Bronchial epithelial cell (primary cell): ENCODE measurements at regions not wholly inside any gene's neighbourhood (a gene's known extent, or its start where the extent isn't known, plus 50 kb on each side); places are given as distances from the start of the nearest gene placed in this dataset.
A peak's percentile ranks its signal among the peaks of the same experiment; 100 is the strongest.
"Not testable (repeated sequence)": the region's sequence is repeated elsewhere in the genome, so short reads cannot be mapped to it uniquely, and the experiment has no call there.

Experiments used
- DNase-seq: peaks from one replicate; pipeline ENCODE4 v3.0.0-alpha.2; 2010; ENCODE audit warnings: low read depth
- FAIRE-seq: peaks from 2 replicates; lab custom pipeline; 2011; peaks lifted over from hg19 to GRCh38; lab: Jason Lieb, UNC
- H3K27me3 ChIP-seq: 2 replicates; pipeline ENCODE4 v1.5.1; 2011; ENCODE audit warnings: low read length; ENCODE audit not compliant: control insufficient read depth, insufficient read depth
- H3K36me3 ChIP-seq: 2 replicates; pipeline ENCODE4 v1.5.1; 2011; ENCODE audit warnings: low read length; ENCODE audit not compliant: control insufficient read depth, insufficient read depth
- H3K4me3 ChIP-seq: 2 replicates; pipeline ENCODE4 v1.5.1; 2011; ENCODE audit warnings: mild to moderate bottlenecking, low read depth, low read length, control low read depth
- CTCF ChIP-seq: IDR thresholded peaks from 2 replicates; pipeline ENCODE4 v1.5.1; 2011; ENCODE audit warnings: mild to moderate bottlenecking, moderate library complexity, low read length, control low read depth, inconsistent platforms; ENCODE audit not compliant: insufficient read depth, severe bottlenecking

GRCh38 chr5:82984786-82985735 is 92.1 kb downstream of the TMEM167A start:
- FAIRE-seq (no peak), DNase-seq (peak; percentile 21)
- TF ChIP-seq CTCF = no peak
- Histone ChIP-seq H3K4me3 (no peak overlapping the region), H3K27me3 (no peaks in the 10 kb centered on the region), H3K36me3 (no peaks in the 10 kb centered on the region)

DNA sequence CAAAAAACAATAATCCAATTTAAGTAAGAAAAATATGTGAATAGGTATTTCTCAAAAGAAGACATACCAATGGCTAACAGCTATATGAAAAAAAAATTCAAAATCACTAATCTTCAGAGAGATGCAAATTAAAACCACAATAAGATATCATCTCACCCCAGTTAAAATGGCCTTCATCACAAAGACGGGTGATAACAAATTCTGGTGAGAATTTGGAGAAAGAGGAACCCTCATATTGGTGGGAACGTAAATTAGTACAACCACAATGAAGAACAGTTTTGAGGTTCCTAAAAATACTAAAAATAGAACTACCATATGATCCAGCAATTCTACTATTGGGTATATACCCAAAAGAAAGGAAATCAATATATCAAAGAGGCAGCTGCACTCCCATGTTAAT is 94.3 kb downstream of the TMEM167A start:
- H3K36me3 ChIP-seq = no peaks in the 10 kb centered on the region
- FAIRE-seq (no peak), DNase-seq (no peak)
- no peak overlapping the region for H3K4me3 ChIP-seq
- no peak for TF ChIP-seq CTCF
- no peaks in the 10 kb centered on the region for H3K27me3 ChIP-seq

DNA sequence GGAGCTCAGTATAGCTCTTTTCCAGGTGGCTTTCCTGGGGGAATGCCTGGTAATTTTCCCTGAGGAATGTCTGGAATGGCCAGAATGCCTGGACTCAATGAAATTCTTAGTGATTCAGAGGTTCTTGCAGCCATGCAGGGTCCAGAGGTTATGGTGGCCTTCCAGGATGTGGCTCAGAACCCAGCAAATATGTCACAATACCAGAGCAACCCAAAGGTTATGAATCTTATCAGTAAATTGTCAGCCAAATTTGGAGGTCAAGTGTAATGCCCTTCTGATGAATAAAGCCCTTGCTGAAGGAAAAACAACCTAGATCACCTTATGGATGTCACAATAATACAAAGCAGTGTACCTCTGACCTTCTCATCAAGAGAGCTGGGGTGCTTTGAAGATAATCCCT is 100.3 kb downstream of the TMEM167A start:
- H3K27me3 ChIP-seq, FAIRE-seq, H3K36me3 ChIP-seq, H3K4me3 ChIP-seq, DNase-seq: not testable (repeated sequence)

DNA sequence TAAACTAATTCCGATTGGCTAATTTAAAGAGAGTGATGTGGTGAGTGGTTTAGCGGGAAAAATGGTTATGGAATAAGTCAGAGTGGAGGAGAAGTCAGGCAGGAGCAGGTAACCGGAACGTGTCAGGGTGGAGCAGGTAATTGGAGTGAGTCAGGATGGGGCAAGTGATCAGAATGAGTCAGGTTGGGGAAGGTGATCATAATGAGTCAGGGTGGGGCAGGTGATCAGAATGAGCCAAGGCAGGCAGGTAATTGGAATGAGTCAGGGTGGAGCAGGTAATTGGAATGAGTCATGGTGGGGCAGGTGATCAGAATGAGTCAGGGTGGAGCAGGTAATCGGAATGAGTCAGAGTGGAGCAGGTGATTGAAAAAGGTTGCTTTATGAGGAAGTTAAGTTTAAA is 101.4 kb downstream of the TMEM167A start:
- Histone ChIP-seq H3K27me3 (no peaks in the 10 kb centered on the region), H3K36me3 (no peaks in the 10 kb centered on the region), H3K4me3 (no peak overlapping the region)
- DNase-seq (peak; percentile 86), FAIRE-seq (peak; percentile 86)
- no peak for TF ChIP-seq CTCF

GRCh38 chr5:82975396-82975795 is 101.8 kb downstream of the TMEM167A start:
- Histone ChIP-seq H3K27me3 (no peaks in the 10 kb centered on the region), H3K4me3 (no peak overlapping the region), H3K36me3 (no peaks in the 10 kb centered on the region)
- FAIRE-seq (no peak), DNase-seq (no peak)
- no peak for TF ChIP-seq CTCF

DNA sequence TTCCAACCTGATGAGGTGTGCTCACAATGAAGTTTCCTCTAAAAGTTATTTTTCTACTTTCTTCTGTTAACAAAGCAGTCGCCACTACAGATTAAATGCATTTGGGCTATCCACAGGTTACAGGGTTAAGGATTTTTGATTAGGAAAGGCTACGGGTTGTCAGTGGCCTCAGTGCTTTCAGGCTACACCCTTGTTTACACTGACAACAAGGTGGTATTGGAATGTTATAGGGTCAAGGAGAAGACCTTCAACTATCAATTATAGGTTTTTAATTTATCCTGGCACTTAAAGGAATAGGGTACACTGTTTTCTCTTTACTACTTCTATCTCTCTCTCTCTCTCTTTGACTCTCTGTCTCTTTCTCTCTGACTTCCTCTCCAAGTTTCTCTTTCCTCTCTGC is 102.8 kb downstream of the TMEM167A start:
- not testable (repeated sequence) for H3K36me3 ChIP-seq, H3K27me3 ChIP-seq, H3K4me3 ChIP-seq, FAIRE-seq, DNase-seq
